OCI-LY1 (cell line): ENCODE measurements at regions not wholly inside any gene's neighbourhood (a gene's known extent, or its start where the extent isn't known, plus 50 kb on each side); places are given as distances from the start of the nearest gene placed in this dataset.

ENCODE experiments used
- CTCF ChIP-seq: fragments of 200-600 bp; sonication (generic), shearing (Covaris generic); IDR thresholded peaks from 2 replicates; pipeline ENCODE4 v1.5.1; 2017; ENCODE audit warnings: mild to moderate bottlenecking, antibody characterized with exemption, low read length, moderate library complexity, mixed read lengths
- EZH2 ChIP-seq: fragments of 200-600 bp; sonication (generic), shearing (Covaris generic); IDR thresholded peaks from 2 replicates; pipeline ENCODE4 v1.8.0; 2017; ENCODE audit warnings: borderline replicate concordance, mixed run types, mild to moderate bottlenecking, antibody characterized with exemption, low read length, moderate library complexity, mixed read lengths

DNA sequence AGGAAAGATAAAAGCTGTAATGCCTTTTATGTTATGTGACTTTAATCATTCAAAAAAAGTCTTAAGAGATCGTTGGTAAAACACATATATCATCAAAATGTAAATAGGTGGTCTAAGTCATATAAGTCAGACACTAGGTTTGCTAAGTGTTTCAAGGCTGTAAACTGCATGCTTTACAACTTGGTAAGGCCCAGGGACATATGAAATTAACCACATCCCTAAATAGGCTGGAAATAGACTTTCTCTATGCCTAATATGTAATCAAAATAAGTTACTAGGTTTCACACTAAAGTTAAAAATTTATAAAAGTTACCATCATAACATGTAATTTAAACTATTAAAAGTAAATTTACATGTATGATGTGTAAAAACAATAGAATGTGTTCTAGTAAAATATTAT, 946.3 kb upstream of the LRATD1 start:
- TF ChIP-seq CTCF (no peak), EZH2 (no peak)
